ENCODE measurements at regions not wholly inside any gene's neighbourhood (a gene's known extent, or its start where the extent isn't known, plus 50 kb on each side); places are given as distances from the start of the nearest gene placed in this dataset.
A peak's percentile ranks its signal among the peaks of the same experiment; 100 is the strongest.

- no peak for DNase-seq (ENCODE audit: low spot score)
Observed at GRCh38 chr21:43317959-43318358, 109.0 kb downstream of the SIK1 start.

- DNase-seq (ENCODE audit: low spot score): no peak
Observed at GRCh38 chr21:43317254-43317748, 109.6 kb downstream of the SIK1 start.

- no peak for DNase-seq (ENCODE audit: low spot score)
Observed at GRCh38 chr21:43316156-43316845, 110.6 kb downstream of the SIK1 start.

- no peak for DNase-seq (ENCODE audit: low spot score)
Observed at GRCh38 chr21:43315244-43316137, 111.4 kb downstream of the SIK1 start.

- DNase-seq (ENCODE audit: low spot score): no peak
Observed at GRCh38 chr21:43313939-43314405, 113.0 kb downstream of the SIK1 start.

GRCh38 chr21:43313221-43313938 lies 113.6 kb downstream of the SIK1 start:
- no peak for DNase-seq (ENCODE audit: low spot score)

- no peak for DNase-seq (ENCODE audit: low spot score)
Observed at GRCh38 chr21:43312751-43313169, 114.2 kb downstream of the SIK1 start.

GRCh38 chr21:43312011-43312410 lies 114.9 kb downstream of the SIK1 start:
- DNase-seq (ENCODE audit: low spot score): no peak

GRCh38 chr21:43311301-43311817 lies 115.6 kb downstream of the SIK1 start:
- DNase-seq (ENCODE audit: low spot score): no peak

- no peak for DNase-seq (ENCODE audit: low spot score)
Observed at GRCh38 chr21:43308815-43309283, 118.1 kb downstream of the SIK1 start.

- no peak for DNase-seq (ENCODE audit: low spot score)
Observed at GRCh38 chr21:43308101-43308814, 118.7 kb downstream of the SIK1 start.

GRCh38 chr21:43307677-43308070 lies 119.3 kb downstream of the SIK1 start:
- no peak for DNase-seq (ENCODE audit: low spot score)

GRCh38 chr21:43306911-43307676 lies 119.8 kb downstream of the SIK1 start:
- peak; percentile 41 for DNase-seq (ENCODE audit: low spot score)

GRCh38 chr21:43306391-43306790 lies 120.5 kb downstream of the SIK1 start:
- no peak for DNase-seq (ENCODE audit: low spot score)

- no peak for DNase-seq (ENCODE audit: low spot score)
Observed at GRCh38 chr21:43305811-43306311, 121.1 kb downstream of the SIK1 start.

GRCh38 chr21:43305336-43305665 lies 121.6 kb downstream of the SIK1 start:
- no peak for DNase-seq (ENCODE audit: low spot score)

GRCh38 chr21:43304621-43305335 lies 122.2 kb downstream of the SIK1 start:
- no peak for DNase-seq (ENCODE audit: low spot score)

- no peak for DNase-seq (ENCODE audit: low spot score)
Observed at GRCh38 chr21:43304206-43304605, 122.7 kb downstream of the SIK1 start.

GRCh38 chr21:43303275-43304178 lies 123.4 kb downstream of the SIK1 start:
- no peak for DNase-seq (ENCODE audit: low spot score)
